A204.1 (cell line): ENCODE measurements at regions not wholly inside any gene's neighbourhood (a gene's known extent, or its start where the extent isn't known, plus 50 kb on each side); places are given as distances from the start of the nearest gene placed in this dataset.

Experiments
- FAIRE-seq: peaks from 2 replicates; lab custom pipeline; 2012; peaks lifted over from hg19 to GRCh38; lab: Jason Lieb, UNC

- no peak for FAIRE-seq
Measured at GRCh38 chr19:31985001-31985605, 360.3 kb upstream of the ZNF507 start.

- no peak for FAIRE-seq
Measured at GRCh38 chr19:31986951-31987350, 358.5 kb upstream of the ZNF507 start.

- FAIRE-seq: no peak
Measured at GRCh38 chr19:31988256-31988655, 357.2 kb upstream of the ZNF507 start.

GRCh38 chr19:31991984-31992655, 353.3 kb upstream of the ZNF507 start:
- FAIRE-seq: no peak

GRCh38 chr19:31992750-31993149, 352.7 kb upstream of the ZNF507 start:
- FAIRE-seq: no peak

GRCh38 chr19:31995546-31995945, 349.9 kb upstream of the ZNF507 start:
- no peak for FAIRE-seq

GRCh38 chr19:32010071-32010470, 335.3 kb upstream of the ZNF507 start:
- no peak for FAIRE-seq

GRCh38 chr19:32012206-32012605, 333.2 kb upstream of the ZNF507 start:
- FAIRE-seq: no peak

GRCh38 chr19:32012886-32013631, 332.4 kb upstream of the ZNF507 start:
- no peak for FAIRE-seq

GRCh38 chr19:32017176-32017953, 328.0 kb upstream of the ZNF507 start:
- FAIRE-seq: no peak

GRCh38 chr19:32018014-32018413, 327.4 kb upstream of the ZNF507 start:
- FAIRE-seq: no peak

- no peak for FAIRE-seq
Measured at GRCh38 chr19:32020538-32020937, 324.9 kb upstream of the ZNF507 start.

GRCh38 chr19:32022044-32022640, 323.3 kb upstream of the ZNF507 start:
- FAIRE-seq: no peak

GRCh38 chr19:32022731-32023563, 322.5 kb upstream of the ZNF507 start:
- no peak for FAIRE-seq

- no peak for FAIRE-seq
Measured at GRCh38 chr19:32023564-32023832, 321.9 kb upstream of the ZNF507 start.

- no peak for FAIRE-seq
Measured at GRCh38 chr19:32029235-32029634, 316.2 kb upstream of the ZNF507 start.

- FAIRE-seq: no peak
Measured at GRCh38 chr19:32032561-32032960, 312.8 kb upstream of the ZNF507 start.

GRCh38 chr19:32035626-32036025, 309.8 kb upstream of the ZNF507 start:
- FAIRE-seq: no peak

- no peak for FAIRE-seq
Measured at GRCh38 chr19:32038021-32038920, 307.1 kb upstream of the ZNF507 start.

- FAIRE-seq: no peak
Measured at GRCh38 chr19:32038961-32039360, 306.4 kb upstream of the ZNF507 start.

- FAIRE-seq: no peak
Measured at GRCh38 chr19:32039440-32039839, 306.0 kb upstream of the ZNF507 start.
